Stimulated activated naive CD4-positive, alpha-beta T cell treated with Interleukin-2 at 50 U/mL for 16 hours (primary cell): ENCODE measurements at regions not wholly inside any gene's neighbourhood (a gene's known extent, or its start where the extent isn't known, plus 50 kb on each side); places are given as distances from the start of the nearest gene placed in this dataset.

ENCODE experiments used
- DNase-seq: peaks from one replicate; lab custom pipeline; 2025; lab: John Stamatoyannopoulos, UW

- DNase-seq = no peak
Measured at GRCh38 chr22:48238284-48238915, 1476.0 kb downstream of the TBC1D22A start.

- DNase-seq = no peak
Measured at GRCh38 chr22:48237466-48238283, 1475.2 kb downstream of the TBC1D22A start.

DNA sequence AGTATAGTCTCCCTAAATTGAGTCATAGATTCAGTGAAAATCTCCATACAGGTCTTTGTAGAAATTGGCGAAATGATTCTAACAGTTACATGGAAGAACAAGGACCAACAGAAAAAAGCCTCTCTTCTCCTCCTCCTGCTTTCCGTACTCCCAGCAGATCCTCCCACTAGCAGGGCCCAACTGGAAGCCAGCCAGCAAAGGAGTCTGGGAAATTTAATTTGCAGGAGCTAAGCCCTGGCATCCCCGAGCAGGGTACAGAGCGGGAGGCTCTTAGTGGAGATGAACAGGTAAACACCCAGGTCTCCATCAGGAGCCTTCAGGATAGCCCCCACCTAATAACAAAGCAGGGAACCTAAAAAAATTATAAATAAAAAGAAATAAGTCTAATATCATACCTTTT, 1473.8 kb downstream of the TBC1D22A start:
- DNase-seq = no peak

DNA sequence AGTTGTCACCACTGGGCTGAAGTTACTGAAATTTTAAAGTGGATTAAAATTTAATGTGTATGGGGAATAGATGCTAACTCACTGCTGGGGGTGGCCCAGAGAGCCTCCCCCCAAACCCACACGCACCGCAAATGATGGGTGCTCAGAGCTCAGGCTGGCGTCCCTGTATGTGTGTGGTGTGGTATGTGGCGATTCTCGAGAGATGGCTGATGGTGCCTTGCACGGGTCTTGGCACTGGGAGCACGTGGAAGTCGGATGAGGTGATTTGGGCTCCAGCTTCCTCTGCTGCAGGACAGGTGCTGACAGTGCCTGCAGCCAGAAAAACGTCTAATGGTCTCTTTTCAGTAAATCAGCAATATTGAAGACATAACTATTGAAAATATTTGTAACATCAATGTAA, 1473.3 kb downstream of the TBC1D22A start:
- DNase-seq = no peak

- no peak for DNase-seq
Measured at GRCh38 chr22:48234011-48234410, 1471.6 kb downstream of the TBC1D22A start.

GRCh38 chr22:48233586-48233985, 1471.1 kb downstream of the TBC1D22A start:
- no peak for DNase-seq

- DNase-seq = no peak
Measured at GRCh38 chr22:48228468-48228867, 1466.0 kb downstream of the TBC1D22A start.

GRCh38 chr22:48227341-48228018, 1465.0 kb downstream of the TBC1D22A start:
- no peak for DNase-seq

GRCh38 chr22:48226026-48227013, 1463.9 kb downstream of the TBC1D22A start:
- no peak for DNase-seq

- DNase-seq = no peak
Measured at GRCh38 chr22:48224332-48224731, 1461.9 kb downstream of the TBC1D22A start.

GRCh38 chr22:48223488-48224190, 1461.2 kb downstream of the TBC1D22A start:
- DNase-seq = no peak

GRCh38 chr22:48222742-48223487, 1460.5 kb downstream of the TBC1D22A start:
- DNase-seq = no peak

GRCh38 chr22:48218889-48219420, 1456.5 kb downstream of the TBC1D22A start:
- no peak for DNase-seq

DNA sequence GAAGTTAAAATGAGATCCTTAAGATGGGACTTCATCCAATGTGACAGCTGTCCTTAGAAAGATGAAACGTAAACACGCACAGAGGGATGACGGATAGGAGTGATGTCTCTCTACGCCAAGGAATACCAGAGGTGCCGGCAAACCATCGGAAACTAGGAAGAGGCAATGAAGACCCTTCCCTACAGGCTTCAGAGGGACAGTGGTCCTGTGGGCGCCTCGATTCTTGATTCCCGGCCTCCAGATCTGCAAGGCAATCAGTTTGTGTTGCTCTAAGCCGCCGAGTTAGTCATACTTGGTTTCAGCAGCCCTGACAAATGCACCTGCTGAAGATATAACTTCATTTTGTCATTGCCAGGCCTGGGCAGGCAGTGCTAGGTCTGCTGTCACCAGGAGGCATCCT, 1455.1 kb downstream of the TBC1D22A start:
- no peak for DNase-seq

GRCh38 chr22:48212727-48213126, 1450.3 kb downstream of the TBC1D22A start:
- no peak for DNase-seq

- DNase-seq = no peak
Measured at GRCh38 chr22:48210812-48211211, 1448.4 kb downstream of the TBC1D22A start.

- DNase-seq = no peak
Measured at GRCh38 chr22:48210198-48210580, 1447.7 kb downstream of the TBC1D22A start.

DNA sequence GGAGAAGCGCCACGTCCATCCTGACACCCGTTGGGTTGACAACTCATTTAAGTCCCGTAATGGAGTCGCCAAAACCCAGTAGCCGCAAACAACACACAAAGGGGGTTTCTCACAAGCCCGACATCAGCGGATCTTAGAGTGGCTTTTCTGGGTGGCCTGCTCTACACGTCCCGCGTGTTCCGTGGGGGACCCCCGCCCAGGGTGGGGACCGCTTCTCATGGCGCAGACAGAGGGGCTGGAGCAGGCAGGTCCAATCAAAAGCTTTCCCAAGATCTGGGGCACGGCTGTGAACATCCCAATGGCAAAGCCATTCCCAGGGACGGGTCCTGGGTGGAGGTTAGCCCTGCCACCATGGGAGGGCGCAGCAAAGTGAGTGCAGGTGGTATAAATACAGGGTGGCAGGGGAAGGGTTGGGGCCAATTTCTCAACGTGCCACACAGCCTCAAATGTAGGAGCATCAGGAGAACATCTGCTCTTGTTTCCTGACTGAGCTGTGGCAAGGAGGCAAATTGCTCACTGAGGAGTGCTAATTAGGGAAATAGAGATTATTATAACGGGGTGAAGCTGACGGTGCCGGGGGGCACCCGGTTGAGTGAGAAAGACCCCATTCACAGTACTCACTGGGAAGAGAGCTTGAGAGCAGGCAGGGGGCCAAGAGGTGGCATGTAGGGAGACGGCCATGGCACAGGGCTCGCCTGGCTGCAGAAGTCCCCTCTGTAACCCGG, 1447.2 kb downstream of the TBC1D22A start:
- no peak for DNase-seq

DNA sequence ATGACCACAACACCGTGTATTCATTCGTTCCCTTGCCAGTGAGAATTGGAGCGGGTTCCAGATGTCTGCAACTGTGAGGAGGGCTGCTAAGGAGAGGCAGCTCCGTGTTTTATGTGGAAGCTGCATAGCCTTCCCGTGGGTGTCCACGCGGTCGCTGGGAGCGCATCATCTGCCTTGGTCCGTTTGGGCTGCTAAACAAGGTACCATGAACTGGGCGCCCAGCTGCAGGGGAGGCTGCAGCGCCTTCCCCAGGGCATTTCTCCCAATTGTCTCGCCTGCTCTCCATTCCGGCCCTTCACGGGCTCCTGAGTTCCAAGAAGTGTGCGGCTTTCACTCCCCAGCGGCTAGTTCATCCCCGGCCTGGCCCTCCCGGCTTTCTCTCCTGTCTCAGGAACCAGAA, 1446.4 kb downstream of the TBC1D22A start:
- no peak for DNase-seq
